ENCODE measurements at regions not wholly inside any gene's neighbourhood (a gene's known extent, or its start where the extent isn't known, plus 50 kb on each side); places are given as distances from the start of the nearest gene placed in this dataset.

- no peaks in the 10 kb centered on the region for H3K27me3 Mint-ChIP-seq
- ChIA-PET POLR2A (no interaction called here), CTCF (no interaction called here)
- H3K4me1 Mint-ChIP-seq (ENCODE audit: low read depth): no peaks in the 10 kb centered on the region
- H3K27ac Mint-ChIP-seq: no peak overlapping the region
- no peak overlapping the region for H3K4me3 Mint-ChIP-seq
- no peak for DNase-seq
- no peaks in the 10 kb centered on the region for H3K4me1 ChIP-seq (ENCODE audit: insufficient read depth, low read length)
- no peak overlapping the region for H3K27ac ChIP-seq (ENCODE audit: low read depth in 1 of 2, low read length in 2 of 2)
- no peaks in the 10 kb centered on the region for H3K9me3 ChIP-seq (ENCODE audit: control insufficient read depth in 1 of 2, insufficient read depth in 1 of 2, low read length in 2 of 2)
- TF ChIP-seq, protein P1, sequence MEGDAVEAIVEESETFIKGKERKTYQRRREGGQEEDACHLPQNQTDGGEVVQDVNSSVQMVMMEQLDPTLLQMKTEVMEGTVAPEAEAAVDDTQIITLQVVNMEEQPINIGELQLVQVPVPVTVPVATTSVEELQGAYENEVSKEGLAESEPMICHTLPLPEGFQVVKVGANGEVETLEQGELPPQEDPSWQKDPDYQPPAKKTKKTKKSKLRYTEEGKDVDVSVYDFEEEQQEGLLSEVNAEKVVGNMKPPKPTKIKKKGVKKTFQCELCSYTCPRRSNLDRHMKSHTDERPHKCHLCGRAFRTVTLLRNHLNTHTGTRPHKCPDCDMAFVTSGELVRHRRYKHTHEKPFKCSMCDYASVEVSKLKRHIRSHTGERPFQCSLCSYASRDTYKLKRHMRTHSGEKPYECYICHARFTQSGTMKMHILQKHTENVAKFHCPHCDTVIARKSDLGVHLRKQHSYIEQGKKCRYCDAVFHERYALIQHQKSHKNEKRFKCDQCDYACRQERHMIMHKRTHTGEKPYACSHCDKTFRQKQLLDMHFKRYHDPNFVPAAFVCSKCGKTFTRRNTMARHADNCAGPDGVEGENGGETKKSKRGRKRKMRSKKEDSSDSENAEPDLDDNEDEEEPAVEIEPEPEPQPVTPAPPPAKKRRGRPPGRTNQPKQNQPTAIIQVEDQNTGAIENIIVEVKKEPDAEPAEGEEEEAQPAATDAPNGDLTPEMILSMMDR (IDR thresholded peaks at IDR 0.05): no peak
- no peak for ATAC-seq (ENCODE audit: poor library complexity)
- H3K4me3 ChIP-seq (ENCODE audit: low read length): no peak overlapping the region
- H3K36me3 ChIP-seq (ENCODE audit: insufficient read depth, low read length): no peaks in the 10 kb centered on the region
- H3K36me3 Mint-ChIP-seq (ENCODE audit: low read depth): no peaks in the 10 kb centered on the region
- intact Hi-C loops (cut with DNase I, micrococcal nuclease): no loop called here
- H3K27me3 ChIP-seq (ENCODE audit: control insufficient read depth in 1 of 2, insufficient read depth in 2 of 2, low read length in 2 of 2): no peaks in the 10 kb centered on the region
- H3K9me3 Mint-ChIP-seq: no peaks in the 10 kb centered on the region
These were observed 109.2 kb upstream of the HS3ST1 start for GRCh38 chr4:11537846-11538245.

DNA sequence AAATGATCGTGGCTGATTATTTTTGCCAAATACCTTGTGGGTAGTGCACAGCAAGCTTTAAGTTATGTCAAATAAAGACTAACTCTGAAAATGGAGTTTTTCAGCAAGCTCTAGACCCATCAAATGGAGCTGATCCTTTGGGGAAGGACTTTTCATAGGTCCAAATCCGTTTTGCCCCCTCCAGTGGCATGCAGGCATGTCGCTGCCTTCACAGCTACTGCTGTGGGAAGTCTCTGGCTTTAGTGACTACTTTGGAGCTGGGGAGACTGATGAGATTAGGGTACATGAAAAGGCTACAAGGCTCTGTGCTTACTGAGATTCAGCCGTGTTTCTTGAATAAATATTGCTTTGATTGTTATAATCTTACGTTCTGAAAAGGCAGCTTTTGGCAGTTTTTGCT lies 106.6 kb upstream of the HS3ST1 start:
- no peaks in the 10 kb centered on the region for H3K4me1 ChIP-seq (ENCODE audit: insufficient read depth, low read length)
- ATAC-seq (ENCODE audit: poor library complexity): no peak
- no peak overlapping the region for H3K27ac Mint-ChIP-seq
- no peak for DNase-seq
- POLR2A ChIA-PET: no interaction called here
- H3K36me3 Mint-ChIP-seq (ENCODE audit: low read depth): no peaks in the 10 kb centered on the region
- H3K9me3 ChIP-seq (ENCODE audit: control insufficient read depth in 1 of 2, insufficient read depth in 1 of 2, low read length in 2 of 2): peaks cover 0 to 4% of the 10 kb centered on the region in 2 experiments
- no peak overlapping the region for H3K4me3 ChIP-seq (ENCODE audit: low read length)
- H3K9me3 Mint-ChIP-seq: peaks cover 2% of the 10 kb centered on the region
- CTCF ChIA-PET: no interaction called here
- no peaks in the 10 kb centered on the region for H3K4me1 Mint-ChIP-seq (ENCODE audit: low read depth)
- intact Hi-C loops (cut with DNase I, micrococcal nuclease): no loop called here
- TF ChIP-seq, protein P1 (IDR thresholded peaks at IDR 0.05): no peak
- H3K36me3 ChIP-seq (ENCODE audit: insufficient read depth, low read length): no peaks in the 10 kb centered on the region
- no peaks in the 10 kb centered on the region for H3K27me3 ChIP-seq (ENCODE audit: control insufficient read depth in 1 of 2, insufficient read depth in 2 of 2, low read length in 2 of 2)
- H3K27me3 Mint-ChIP-seq: no peaks in the 10 kb centered on the region
- no peak overlapping the region for H3K27ac ChIP-seq (ENCODE audit: low read depth in 1 of 2, low read length in 2 of 2)
- H3K4me3 Mint-ChIP-seq: no peak overlapping the region

GRCh38 chr4:11534623-11535302 lies 106.1 kb upstream of the HS3ST1 start:
- H3K27ac ChIP-seq (ENCODE audit: low read depth in 1 of 2, low read length in 2 of 2): no peak overlapping the region
- ChIA-PET POLR2A (no interaction called here), CTCF (no interaction called here)
- TF ChIP-seq, protein P1 (IDR thresholded peaks at IDR 0.05): no peak
- Mint-ChIP-seq H3K27me3 (no peaks in the 10 kb centered on the region), H3K4me3 (no peak overlapping the region), H3K9me3 (peaks cover 2% of the 10 kb centered on the region), H3K27ac (no peak overlapping the region), H3K36me3 (ENCODE audit: low read depth) (no peaks in the 10 kb centered on the region), H3K4me1 (ENCODE audit: low read depth) (no peaks in the 10 kb centered on the region)
- intact Hi-C loops (cut with DNase I, micrococcal nuclease): no loop called here
- H3K27me3 ChIP-seq (ENCODE audit: control insufficient read depth in 1 of 2, insufficient read depth in 2 of 2, low read length in 2 of 2): no peaks in the 10 kb centered on the region
- H3K4me1 ChIP-seq (ENCODE audit: insufficient read depth, low read length): no peaks in the 10 kb centered on the region
- DNase-seq (no peak), ATAC-seq (ENCODE audit: poor library complexity) (no peak)
- peaks cover 0 to 8% of the 10 kb centered on the region in 2 experiments for H3K9me3 ChIP-seq (ENCODE audit: control insufficient read depth in 1 of 2, insufficient read depth in 1 of 2, low read length in 2 of 2)
- no peaks in the 10 kb centered on the region for H3K36me3 ChIP-seq (ENCODE audit: insufficient read depth, low read length)
- no peak overlapping the region for H3K4me3 ChIP-seq (ENCODE audit: low read length)
